ENCODE measurements at regions not wholly inside any gene's neighbourhood (a gene's known extent, or its start where the extent isn't known, plus 50 kb on each side); places are given as distances from the start of the nearest gene placed in this dataset.
"Not testable (repeated sequence)": the region's sequence is repeated elsewhere in the genome, so short reads cannot be mapped to it uniquely, and the experiment has no call there.

DNA sequence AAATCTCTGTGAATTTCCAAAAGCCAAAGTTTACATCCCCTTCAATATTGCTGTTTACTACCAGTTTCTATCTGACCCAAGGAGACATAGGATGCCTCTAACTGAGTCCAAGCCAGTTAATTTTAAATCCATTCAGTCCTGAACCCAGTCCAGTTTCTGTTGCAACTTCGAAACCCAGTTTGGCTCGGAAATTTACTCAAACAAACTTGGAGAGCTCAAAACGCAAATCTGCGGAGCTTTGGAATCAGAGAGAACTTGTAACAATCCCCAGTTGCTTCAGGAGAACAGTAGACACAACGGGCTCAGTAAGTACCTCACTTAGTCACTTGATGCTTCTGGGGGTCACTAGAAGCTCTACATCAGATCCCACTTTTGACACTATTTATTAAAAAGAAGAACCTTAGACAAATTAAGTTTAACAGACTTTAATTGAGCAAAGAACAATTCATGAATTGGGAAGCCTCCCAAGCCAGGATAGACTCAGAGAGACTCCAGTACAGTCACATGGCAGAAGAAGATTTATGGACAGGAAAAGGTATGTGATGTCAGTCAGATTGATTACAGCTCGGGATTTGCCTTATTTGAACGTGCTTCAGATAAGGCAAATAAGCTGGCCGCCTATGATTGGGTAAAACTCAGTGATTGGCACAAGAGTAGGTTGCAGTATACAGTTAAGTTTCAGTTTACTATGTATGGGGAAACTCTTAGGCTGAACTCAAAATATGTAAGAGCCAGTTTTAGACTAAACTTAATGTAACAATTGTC, 118.0 kb downstream of the RFPL4B start:
- no peak for DNase-seq

- DNase-seq, result no peak
These were observed 119.4 kb downstream of the RFPL4B start for GRCh38 chr6:112466373-112467151.

DNA sequence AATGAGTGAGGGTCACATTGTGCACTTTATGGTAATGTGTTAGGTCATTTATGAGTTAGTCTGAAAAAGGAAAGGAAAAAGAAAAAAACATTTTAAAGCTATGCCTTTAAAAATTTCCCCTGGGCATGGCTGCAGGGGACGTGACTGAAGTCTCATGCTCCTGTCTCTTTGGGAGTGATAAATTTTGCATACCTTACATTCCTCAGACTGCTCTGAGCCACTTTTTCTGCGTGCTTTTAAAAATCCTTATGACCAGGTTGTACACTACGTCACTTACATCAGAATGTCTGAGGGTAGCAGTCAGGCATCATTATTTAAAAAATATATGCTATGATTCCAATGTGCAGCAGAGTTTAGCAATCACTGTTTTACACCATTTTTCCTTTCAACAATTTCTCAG, 121.2 kb downstream of the RFPL4B start:
- DNase-seq, result no peak

- DNase-seq, result no peak
These were observed 122.2 kb downstream of the RFPL4B start for GRCh38 chr6:112469306-112469705.

GRCh38 chr6:112470376-112470775, 123.2 kb downstream of the RFPL4B start:
- no peak for DNase-seq

DNA sequence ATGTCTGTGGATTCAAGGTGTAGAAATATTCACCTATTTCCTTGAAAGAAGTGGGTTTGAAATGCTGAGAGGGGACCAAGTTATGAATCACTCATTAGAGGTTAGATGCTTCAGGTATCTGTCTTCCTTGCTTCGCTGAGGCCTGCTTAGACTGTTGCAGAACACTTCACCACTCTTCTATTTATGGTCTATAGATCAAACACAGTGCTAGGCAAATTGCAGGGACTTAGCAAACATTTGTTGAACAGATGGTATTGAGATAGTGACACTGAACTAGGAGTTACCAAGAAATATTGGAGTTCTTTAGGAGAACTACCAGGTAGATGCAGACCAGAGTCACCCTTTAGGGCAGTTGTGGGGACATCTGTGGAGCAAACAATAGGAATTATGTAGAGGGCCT, 123.8 kb downstream of the RFPL4B start:
- DNase-seq, result no peak

- no peak for DNase-seq
These were observed 128.0 kb downstream of the RFPL4B start for GRCh38 chr6:112475083-112475482.

DNA sequence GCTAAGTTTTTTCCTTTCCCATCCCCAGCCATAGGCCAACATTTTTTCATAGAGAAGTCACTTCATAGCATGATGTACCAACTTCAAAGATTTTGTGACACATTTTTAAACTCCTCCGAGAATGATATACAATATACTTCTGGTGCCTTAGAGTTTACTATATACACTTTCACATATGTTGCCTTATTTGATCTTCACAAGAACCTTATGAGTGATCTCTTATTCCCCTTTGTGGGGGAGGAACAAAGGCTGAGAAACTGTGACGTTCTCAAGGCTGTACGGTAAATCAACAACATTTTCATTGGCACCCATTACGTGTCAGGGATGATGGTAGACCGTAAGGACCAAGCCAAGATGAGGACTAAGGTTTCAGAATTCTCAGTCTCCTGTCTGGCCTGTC, 130.0 kb downstream of the RFPL4B start:
- DNase-seq, result no peak

DNA sequence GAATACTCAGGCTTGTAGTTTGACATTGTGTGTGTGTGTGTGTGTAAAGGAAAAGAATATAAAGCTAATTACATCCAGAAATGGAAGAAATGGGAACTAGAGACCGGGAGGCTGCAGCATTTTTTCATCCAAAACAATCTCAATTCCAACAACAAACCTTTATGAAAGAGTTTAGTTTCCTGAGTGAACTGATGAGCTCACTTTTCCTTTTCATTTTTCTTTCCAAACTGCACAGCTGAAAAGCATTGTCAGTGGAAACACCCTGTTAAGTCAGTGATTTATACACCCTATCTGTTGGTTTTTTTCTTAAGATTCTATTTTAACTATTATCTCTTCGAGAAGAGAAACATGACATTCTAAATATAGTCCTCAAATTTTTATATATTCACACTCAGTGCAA, 130.9 kb downstream of the RFPL4B start:
- no peak for DNase-seq

DNA sequence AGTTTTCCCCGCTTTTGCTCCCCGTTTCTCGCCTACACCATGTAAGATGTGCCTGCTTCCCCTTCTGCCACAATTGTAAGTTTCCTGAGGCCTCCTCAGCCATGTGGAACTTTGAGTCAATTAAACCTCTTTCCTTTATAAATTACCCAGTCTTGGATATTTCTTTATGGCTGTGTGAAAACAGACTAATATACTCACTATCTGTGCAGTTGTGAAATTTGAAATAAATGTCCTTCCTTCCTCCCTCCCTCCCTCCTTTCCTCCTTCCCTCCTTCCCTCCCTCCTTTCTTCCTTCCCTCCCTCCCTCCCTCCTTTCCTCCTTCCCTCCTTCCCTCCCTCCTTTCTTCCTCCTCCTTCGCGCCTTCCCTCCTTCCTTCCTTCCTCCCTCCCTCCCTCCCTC, 132.8 kb downstream of the RFPL4B start:
- DNase-seq, result not testable (repeated sequence)

DNA sequence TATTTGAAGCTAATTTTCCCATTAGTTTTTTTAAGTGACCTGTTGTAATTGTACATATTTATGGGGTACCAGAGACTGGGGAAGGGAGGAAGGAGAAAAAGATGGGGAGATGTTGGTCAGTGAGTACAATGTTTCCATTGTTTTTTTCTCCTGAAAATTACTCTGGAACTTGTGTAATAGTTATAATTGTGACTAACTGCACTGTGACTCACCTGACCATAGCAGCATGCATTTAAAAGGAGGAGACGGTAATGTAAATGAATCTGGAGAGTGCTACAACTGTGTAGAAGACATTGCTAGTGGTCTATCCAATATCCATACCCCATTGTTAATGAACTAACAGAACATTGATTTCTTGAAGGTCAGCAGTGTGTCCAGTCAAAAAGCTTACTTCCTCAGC, 133.4 kb downstream of the RFPL4B start:
- no peak for DNase-seq

DNA sequence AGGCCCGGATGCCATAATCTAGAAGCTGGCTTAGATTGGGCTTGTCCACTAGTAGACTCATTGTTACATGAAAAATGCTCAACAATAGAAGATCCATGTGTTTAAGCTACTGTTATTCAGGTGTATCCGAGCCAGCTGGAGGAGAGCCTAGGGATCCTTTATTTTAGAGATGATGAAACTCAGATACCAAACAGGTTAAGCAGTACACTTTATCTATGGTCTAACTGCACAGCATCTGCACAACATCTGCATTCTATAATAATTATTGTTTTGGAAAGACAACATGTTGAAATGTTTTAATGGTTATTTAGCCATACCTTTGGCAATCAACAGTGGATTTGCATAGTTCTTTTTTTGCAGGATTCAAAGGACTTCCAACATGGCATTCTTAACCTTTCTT, 134.1 kb downstream of the RFPL4B start:
- no peak for DNase-seq

- no peak for DNase-seq
These were observed 135.2 kb downstream of the RFPL4B start for GRCh38 chr6:112482373-112482772.

DNA sequence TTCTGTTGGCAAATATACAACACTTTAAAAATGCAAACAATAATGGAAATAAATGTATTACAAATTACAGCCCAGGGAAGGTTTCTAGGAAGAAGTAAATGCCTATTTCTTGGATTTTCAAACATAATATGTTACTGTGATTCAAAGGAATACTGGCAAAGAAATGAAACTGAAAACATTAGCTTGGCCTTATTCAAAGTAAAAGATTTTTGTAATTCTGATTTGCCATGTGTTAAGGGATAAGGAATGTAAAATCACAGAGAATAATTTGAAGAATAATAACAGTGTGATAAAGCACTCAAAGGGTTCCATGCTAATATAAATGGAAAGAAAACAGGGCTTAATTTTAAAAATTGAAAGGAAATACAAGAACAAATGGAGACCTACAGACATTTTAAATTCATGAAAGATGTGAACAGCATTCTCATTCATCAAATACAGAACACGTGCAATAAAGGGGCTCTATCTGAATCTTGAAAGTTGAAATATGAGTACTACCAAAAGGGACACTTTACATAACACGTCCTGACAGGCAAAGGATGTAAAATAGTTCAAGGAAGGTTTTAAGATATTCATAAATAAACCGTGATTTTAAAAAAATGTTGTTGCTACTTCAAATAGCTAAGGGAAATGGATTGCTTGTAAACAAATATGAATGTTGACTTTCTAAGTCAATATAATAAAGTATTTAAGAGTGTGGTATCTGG, 138.1 kb downstream of the RFPL4B start:
- DNase-seq, result no peak

- DNase-seq, result no peak
These were observed 138.7 kb downstream of the RFPL4B start for GRCh38 chr6:112485827-112486212.

DNA sequence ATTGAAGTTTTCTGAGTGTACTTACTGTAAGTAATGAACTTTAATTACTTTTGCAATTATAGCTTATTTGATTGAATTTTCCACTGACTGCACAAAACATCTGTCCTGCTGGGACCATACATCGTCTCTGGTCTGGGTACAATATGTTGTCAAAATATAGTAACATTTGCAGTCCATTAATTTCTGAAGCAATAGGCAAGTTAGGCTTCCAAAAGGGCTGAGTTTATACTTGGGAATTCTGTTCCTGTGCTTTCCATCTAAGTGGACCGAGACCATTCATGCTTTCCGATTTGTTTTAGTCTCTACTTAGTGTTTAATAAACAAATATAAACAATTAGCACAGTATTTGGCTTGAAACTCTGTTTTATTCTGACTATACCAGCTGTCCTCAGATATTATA, 139.3 kb downstream of the RFPL4B start:
- no peak for DNase-seq

DNA sequence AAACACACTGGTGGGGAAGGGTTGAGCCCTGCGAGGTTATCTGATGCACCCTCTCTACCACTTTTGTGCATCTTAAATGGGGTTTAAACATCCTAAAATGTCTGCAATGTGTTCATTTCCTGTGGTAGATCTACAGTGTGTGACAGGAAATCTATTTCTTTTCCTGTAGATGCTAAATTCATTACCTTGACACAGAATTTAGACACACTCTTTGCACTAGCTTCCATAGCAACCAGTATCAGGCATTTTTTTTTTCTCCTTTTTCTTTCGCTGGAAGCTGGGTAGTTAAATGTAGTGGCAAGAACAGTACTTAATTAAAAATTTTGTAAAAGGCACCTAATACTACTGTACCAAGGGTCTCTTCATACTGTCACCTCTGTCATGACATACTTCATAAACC, 141.1 kb downstream of the RFPL4B start:
- DNase-seq, result no peak

DNA sequence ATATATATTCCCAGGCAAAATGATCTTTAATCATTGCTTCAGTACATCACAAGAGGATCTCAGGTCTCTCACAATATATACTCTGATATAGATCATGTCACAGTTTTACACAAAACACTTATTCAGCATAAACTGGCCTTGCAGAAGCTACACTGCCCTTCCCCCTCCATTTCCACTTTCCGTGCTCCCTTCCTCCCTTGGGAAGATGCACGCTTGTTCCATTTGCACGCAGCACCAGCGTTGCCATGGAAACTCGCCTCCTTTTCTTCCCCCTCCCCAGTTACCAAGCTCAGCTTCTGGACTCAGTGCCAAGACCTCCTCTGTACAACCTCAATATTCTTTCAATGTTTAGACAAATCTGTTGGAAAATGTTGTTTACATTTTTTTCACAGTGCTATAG, 154.6 kb downstream of the RFPL4B start:
- DNase-seq, result no peak

- no peak for DNase-seq
These were observed 155.4 kb downstream of the RFPL4B start for GRCh38 chr6:112502351-112503090.

DNA sequence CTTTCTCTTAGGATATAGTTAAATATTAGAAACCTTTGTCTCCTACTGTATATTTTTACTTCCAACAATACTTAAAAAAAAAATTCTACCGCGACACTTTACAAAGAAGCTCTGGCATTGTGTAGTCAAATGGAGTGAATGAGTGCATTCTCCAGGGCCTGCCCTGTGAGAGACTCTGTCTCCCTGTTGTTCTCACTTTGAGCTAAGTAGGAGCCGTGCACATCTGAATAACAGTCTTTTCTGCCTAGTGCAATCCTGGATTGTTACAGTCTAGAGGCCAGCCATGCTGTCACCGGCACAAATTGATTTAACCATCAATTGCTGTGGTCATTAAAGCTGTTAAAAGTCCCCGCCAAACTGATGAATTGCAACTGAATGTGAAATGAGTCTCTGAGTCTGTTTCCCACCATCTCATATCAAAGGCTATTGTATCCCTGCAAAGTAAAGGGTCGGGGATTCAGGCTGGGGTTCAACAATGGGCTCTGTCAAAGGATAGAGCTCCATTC, 156.0 kb downstream of the RFPL4B start:
- no peak for DNase-seq

DNA sequence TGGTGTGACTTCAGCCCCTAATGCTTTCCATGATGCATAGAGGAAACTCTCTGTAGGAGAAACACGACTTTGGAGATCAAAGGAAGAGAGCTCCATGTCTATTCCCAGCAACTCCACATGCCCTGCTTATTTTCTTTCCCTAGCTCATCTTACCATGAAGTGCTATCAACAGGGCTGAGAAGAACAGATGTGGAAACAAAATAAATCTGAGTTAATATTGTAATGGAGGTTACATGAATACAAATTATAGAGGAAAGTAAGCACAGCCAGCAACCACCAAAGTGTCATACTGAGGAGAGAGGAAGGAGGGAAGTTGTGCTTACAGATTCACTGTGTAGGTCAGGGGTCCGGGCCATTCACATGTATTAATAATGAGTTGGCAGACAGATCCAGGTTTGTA, 157.5 kb downstream of the RFPL4B start:
- DNase-seq, result no peak

DNA sequence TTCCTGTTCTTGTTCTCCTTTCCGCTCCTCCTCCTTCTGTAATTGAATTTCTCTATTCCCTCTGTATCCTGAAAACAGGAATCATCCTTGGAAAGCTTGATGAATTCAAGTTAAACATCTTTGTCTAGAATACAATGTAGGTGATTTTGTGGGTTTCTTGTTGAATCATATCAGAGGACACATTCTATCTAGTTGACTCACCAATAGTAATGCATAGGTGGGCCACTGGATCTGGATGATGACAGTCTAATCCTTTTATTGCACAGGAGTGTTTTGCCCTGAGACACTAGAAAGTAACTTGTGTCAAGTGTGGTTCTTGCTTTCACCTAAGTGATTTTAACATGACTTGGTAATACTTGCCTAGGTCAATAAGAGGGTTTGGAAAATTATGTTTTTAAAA, 164.3 kb downstream of the RFPL4B start:
- DNase-seq, result no peak

DNA sequence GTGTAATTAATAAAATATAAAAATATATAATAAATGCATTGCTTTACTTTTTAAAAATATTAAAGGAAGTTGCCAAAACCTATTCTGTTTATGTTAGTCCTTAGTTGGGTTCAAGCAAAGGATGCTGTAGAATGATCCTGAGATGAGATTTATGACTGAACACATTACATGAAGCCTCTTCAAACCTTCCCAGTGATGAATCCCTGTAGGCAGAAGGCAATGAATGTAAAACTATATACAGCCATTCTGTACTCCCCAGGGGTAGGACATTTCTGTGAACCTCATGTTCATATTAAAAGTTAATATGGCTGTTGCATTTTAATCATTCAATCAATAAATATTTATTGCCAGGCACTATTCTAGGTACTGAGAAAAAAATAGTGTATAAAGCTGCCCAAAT, 166.0 kb downstream of the RFPL4B start:
- DNase-seq, result no peak
